ENCODE measurements at regions not wholly inside any gene's neighbourhood (a gene's known extent, or its start where the extent isn't known, plus 50 kb on each side); places are given as distances from the start of the nearest gene placed in this dataset.

- no peak for TF ChIP-seq CTCF (IDR thresholded peaks at IDR 0.05 in 2 of 3, conservative IDR thresholded peaks at IDR 0.05 in 1 of 3; ENCODE audit: insufficient read depth in 2 of 3, low read depth in 1 of 3, low read length in 3 of 3)
- TF ChIP-seq NR2C2 (CRISPR knock-in tag; IDR thresholded peaks at IDR 0.05) = no peak
- no peak for TF ChIP-seq NR2C2 (tag; IDR thresholded peaks at IDR 0.05)
- no peak for TF ChIP-seq CHAMP1 (IDR thresholded peaks at IDR 0.05)
- TF ChIP-seq ZNF384 (IDR thresholded peaks at IDR 0.05; ENCODE audit: low read depth, low read length) = no peak
- no peak for TF ChIP-seq ARNT (IDR thresholded peaks at IDR 0.05)
- TF ChIP-seq FOXA1 (IDR thresholded peaks at IDR 0.05; ENCODE audit: borderline replicate concordance) = no peak
- no peak for TF ChIP-seq MYC (IDR thresholded peaks at IDR 0.05; ENCODE audit: low read depth, low read length)
- TF ChIP-seq MYC (CRISPR knock-in tag; IDR thresholded peaks at IDR 0.05; ENCODE audit: borderline replicate concordance, low read depth) = no peak
Measured at GRCh38 chr13:90232291-90232690, 1115.2 kb upstream of the MIR17HG start.

Measured in K562 (cell line).